Activated CD8-positive, alpha-beta memory T cell treated with anti-CD3 and anti-CD28 coated beads for 48 hours (primary cell): ENCODE measurements at regions not wholly inside any gene's neighbourhood (a gene's known extent, or its start where the extent isn't known, plus 50 kb on each side); places are given as distances from the start of the nearest gene placed in this dataset.
"Not testable (repeated sequence)": the region's sequence is repeated elsewhere in the genome, so short reads cannot be mapped to it uniquely, and the experiment has no call there.

Experiments used
- DNase-seq, 3 experiments: peaks; one replicate each; pipeline ENCODE4 v3.0.0-alpha.2; 2020; ENCODE audit warnings: low read depth in 2 of 3, low spot score in 2 of 3

DNA sequence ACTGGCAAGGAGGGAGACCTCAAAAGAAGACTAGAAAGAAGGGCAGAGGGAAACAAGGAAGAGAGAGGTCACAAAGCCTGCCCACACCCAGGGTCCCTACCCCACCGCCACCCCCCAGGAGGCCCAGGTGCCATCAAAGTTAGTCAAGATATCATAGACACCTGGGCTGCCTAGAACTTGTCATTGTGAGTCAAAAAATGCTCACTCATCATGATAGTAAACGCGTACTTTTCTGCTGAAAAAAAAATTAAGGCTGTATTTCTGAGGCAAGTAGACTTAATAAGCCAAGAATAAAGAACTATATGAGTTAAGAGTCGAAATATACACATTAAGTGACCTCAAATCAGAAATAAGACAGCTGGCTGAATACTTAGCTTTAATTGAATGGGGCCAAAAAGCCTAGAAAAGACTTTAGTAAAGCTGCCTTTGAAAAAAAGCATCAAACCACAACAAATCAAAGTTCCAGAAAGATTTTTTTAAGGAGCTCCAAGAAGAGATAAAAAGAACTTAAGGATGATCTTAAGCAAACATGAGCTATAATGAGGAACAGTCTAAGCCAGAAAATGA is 415.5 kb upstream of the PPP2R3A start:
- DNase-seq: no peak

DNA sequence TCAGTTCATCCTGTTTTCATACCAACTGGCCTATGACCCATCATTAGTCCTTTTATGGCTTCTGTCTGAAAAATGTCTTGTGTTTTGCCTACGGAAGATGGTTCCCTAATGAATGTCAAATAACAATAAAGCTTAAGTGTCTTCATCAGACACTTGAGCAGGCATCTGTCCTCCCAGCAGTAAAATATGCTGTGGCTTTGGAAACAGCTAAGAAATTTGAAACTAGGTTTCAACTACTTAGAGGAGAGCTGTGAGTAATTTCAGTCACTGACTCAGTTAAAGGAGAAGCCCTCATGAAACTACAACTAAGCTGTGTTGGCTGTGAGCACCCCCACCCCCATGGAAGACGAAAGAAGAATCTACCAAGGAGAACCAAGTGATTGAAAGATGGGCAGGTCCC is 409.4 kb upstream of the PPP2R3A start:
- no peak for DNase-seq

DNA sequence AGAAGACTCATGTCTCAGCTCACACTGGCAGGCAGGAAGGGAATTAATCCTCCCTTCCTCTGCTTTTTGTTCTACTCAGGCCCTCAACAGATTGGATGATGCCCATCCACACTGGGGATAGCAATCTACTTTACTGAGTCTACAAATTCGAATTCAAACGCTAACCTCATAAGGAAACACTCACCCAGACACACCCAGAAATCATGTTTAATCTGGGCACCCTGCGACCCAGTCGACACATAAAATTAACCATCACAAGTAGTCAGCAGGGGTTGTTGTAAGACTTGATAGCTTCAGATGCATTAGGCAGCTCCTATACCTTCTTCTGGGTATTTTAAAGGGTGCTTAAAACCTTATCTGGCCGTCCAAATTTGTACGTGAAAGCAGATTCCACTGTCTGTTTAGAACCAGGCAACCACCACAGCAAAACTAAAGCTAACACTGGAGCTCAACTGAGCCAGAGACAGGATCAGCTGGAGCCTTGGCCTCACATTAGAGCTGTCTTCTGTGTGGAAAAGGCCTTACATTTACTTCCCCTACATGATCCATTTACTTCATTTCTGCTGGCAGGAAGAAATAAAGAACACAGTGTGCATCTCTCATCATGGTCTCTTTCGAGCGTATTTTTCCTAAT is 407.3 kb upstream of the PPP2R3A start:
- DNase-seq: no peak

DNA sequence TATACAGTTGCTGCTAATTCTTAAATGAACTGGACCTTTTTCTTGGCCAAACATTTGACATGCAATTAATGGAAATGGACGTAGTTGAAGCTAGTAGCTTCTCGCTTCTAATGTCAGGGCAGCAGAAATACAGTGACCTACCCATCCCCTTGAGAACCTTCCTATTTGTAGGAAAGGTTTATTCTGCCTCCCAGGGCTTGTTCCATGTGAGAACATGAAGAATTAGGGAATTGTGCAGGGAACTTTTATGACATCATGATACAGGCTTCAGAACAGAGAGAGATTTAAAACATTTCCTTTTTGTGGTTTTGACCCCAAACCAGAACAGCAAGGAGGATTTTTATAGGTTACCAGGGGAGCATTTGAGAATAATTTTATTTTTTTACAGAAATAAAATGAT is 406.6 kb upstream of the PPP2R3A start:
- no peak for DNase-seq

DNA sequence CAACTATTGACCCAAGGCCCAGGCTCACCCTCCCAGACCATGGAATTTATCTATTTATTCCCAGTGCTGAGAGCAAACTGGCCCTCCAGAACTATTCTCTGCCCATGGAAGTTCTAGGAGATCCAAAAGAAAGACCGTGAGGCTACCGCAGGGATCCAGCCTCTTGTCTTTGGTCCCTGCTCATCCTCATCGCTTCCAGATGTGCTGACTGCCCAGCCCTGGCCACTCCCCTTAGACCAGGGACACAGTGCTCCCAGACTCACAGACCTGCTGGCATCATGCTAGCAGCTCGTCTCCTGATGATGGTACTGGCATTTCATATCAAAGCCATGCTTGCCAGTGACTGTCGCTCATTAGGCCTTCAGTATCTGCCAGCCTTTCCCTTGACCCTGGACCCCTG is 405.7 kb upstream of the PPP2R3A start:
- no peak for DNase-seq

DNA sequence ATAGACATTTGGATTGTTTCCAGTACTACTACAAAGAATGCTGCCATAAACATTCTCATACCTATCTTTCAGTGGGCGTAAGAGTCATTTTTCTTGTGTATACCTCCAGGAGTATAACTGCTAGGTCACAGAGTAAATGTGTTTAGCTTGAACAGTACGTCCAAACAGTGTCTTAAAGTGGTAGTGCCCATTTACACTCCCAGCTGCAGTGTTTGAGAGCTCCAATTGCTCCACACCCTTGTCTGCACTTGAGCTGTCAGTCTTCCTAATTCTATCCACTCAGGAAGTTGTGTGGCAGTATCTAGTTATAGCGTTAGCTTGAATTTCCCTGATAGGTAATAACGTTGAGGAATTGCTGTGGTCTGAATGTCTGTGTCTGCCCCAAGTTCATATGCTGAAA is 404.7 kb upstream of the PPP2R3A start:
- DNase-seq: no peak

DNA sequence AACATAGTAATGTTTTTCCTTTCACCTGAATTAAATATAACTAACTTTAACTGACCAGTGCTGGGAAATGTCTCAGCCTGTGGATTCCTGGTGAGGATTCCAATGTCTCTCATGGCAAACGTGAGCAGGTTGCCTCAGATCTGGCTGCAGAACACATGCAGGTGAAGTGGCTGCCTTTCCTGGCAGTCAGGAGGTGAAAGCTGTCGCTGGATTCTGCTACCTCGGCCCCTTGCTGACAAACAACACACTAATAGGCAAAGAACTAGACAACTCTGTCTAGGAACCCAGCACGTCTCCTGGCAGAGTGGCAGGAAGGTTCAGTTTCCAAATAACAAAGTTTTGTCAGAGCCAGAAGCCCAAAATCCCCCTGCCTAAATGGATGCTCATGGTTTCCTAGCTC is 400.8 kb upstream of the PPP2R3A start:
- no peak for DNase-seq

DNA sequence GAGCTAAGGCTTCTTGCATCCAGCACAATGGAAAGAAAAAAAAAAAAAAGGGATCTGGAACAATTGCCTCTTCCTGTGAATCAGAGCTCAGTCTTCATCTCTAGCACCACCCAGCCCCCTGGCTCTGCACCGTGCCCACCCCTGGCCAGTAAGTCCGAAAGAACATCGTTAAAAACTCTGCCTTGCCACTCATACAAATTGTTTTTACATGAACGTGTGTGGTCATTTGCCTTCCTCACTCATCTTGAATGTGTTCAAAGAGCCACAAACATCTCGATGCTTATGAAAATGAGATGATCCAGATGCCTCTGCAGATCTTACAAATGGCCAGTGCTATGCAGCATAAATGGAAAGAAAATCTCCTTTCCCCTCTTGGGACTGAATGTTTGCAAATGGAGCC is 400.0 kb upstream of the PPP2R3A start:
- no peak for DNase-seq

DNA sequence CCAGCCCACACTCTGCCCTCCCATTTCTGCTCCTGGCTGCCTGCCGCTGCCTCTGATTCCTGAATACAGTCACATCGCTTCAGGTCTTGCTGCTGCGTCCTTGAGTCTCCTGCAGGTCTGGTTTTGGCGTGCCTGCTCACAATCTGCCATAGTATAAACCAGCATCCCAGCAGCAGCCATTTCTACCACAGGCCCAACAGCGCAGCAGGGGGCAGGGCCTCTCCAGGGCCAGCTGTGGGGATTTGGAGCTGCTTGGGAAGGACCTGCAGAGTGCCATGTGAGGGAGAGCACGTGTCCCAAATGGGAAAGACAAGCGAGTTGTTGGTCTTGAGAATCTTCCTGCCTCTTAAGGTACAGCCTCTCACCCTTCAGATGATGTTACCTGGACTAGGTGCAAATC is 398.3 kb upstream of the PPP2R3A start:
- no peak for DNase-seq

DNA sequence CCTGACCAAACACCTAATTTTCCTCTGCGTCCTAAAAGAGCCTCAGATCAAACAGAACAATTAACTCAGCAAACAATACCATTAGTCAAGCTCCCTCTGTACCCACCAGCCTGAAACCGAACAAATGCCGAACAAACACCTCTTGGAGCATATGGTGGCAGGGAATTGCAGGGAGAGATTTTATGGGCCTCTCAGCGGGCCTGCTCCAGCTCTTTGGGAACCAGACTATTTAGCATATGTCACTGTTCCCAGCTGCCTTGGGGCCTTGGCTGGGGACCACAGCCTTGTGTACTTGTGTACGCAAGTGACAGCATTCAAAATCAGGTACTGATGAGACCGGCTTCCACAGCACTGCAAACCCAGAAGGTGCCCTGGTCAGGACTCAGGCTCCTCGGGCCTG is 388.8 kb upstream of the PPP2R3A start:
- no peak for DNase-seq

DNA sequence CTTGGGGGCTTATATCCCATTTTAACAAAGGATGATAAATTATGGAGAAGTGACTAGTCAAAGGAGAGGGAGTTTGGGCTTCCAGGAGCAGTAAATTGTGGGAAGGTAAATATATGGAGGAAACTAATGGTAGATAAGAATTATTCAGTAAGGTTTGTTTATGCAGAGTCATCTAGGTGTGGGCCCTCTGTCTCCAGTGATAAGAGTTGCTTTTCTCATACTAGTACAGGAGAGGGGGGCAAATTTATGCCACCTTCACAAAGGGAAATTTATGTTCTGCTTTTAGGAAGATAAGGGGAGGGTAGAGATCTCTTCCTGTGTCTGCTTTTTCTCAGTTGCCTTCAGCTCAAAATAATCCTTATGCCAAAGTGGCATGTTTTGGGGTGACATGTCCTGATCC is 383.7 kb upstream of the PPP2R3A start:
- DNase-seq: no peak

DNA sequence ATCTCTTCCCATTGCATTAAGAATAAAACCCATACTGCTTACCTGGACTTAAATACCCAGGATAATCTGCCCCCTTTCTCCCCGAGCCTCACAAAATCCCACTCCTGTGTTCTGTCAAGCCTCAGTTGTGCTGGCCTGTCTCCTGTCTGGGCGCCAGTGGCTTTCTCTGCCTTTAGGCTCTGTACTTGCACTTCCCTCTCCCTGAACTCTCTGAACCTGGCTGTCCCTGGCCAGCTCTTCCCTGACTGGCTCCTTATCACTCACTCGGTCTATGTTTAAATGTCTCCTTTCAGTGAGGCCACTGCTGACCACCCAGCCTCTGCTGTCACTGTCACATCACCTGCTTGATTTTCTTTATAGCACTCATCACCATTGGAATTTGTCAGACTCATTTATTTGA is 382.7 kb upstream of the PPP2R3A start:
- DNase-seq: no peak

DNA sequence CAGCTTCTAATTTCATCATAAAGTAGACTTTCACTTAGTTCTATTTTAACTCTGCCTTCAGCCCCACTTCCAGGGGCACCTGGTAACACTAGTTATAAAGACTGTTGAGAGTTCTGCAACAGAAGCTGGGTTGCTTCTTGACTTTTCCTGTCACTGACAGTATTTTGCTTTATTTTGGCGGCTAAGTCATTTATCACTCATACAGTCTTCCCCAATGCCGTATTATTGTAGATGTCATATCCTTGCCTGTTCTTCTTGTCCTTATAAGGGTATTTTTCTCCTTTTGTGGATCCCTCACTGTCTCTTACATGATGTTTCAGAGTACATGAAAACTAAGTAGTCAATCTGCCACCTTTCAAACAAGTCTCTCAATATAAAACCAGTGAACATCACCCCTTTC is 369.0 kb upstream of the PPP2R3A start:
- DNase-seq: no peak

DNA sequence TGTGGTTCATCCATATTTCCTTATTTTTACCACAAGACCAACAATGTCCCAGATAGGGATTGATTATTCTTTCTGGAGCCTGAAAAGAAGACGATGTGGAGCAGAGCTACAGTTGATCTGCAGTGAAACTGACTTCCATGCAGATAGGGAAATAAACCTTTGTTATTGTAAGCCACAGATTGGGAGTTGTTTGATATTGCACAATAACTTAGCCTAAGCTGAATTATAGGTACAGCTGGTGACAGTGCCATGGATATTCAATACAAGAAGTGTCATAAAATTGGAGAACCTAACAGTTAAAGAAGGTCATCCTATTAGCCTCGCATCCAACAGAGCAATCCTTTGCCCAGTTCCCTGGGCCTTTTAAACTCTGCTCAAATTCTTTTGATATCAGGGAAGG is 367.7 kb upstream of the PPP2R3A start:
- no peak for DNase-seq

DNA sequence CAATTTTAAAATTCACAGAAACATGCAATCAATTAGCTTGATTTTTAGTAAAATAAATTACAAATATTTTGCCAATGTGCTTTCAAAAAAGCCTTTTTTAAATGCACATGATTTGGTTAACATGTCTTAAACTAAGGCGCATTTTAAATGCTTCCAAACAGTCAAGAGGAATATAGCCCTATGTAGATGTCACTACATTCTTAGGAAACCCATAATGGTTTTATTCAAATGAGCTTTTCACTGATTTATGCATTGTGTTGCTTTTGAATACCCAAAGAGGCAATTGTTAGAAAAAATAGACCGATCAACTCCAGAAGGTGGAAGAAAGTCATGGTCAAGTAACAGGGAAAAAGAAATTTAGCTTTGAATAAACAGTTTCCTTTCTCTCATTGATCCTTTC is 366.9 kb upstream of the PPP2R3A start:
- no peak for DNase-seq

DNA sequence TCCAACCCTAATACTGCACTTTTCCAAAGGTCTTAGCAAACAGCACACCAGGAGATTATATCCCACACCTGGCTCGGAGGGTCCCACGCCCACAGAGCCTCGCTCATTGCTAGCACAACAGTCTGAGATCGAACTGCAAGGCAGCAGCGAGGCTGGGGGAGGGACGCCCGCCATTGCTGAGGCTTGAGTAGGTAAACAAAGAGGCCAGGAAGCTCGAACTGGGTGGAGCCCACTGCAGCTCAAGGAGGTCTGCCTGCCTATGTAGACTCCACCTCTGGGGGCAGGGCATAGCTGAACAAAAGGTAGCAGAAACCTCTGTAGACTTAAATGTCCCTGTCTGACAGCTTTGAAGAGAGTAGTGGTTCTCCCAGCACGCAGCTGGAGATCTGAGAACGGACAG is 361.0 kb upstream of the PPP2R3A start:
- DNase-seq: not testable (repeated sequence)

DNA sequence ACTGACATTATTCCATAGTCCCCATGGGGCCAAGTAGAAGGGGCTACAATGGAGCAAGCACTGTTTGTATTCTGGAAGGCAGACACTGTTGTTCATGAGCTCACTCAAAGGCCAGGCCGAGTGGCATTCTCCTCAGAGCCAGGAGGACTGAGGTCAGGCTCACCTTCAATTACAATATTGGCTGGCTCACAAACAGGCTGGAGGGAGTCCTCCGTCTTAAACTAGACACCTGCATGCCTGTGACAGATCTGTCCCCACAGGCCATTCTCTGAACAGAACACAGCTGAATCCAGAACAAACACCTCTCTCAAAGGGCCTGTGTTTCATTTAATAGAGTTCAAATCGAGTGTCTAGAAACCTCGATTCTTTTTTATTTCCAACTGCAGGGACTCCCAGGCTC is 347.4 kb upstream of the PPP2R3A start:
- DNase-seq: no peak

DNA sequence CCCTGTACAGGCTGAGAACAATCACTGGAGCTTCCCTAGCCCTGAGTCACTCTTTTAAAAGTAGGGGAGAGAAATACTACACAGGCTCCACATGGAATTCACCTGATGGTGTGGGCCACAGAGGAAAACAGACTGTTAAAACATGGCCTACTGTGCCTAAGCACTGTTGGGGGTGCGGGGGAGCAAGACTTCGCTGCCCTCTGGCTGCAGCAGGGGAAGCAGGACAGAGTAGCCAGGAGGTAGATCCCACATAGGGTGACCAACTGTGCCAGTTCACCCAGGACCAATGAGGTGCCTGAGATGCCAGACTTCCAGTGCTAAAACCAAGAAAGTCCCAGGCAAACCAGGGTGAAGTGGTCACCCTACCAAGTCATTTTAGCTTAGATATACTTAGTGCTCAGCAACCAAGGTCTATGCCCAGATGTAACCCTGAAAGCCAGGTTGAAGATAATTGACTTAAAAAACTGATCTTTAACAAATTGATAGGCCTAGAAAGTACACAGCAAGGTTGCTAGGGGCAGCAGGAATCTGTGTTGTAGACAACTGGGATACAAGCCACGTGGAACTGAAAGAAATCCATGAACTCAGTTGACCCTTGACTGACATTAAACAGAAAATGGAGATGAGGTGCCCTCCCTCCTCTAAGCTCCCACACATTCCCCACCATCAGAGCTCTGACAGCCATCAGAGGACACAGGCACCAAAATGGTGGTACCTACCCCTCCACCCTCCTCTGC is 344.2 kb upstream of the PPP2R3A start:
- no peak for DNase-seq

DNA sequence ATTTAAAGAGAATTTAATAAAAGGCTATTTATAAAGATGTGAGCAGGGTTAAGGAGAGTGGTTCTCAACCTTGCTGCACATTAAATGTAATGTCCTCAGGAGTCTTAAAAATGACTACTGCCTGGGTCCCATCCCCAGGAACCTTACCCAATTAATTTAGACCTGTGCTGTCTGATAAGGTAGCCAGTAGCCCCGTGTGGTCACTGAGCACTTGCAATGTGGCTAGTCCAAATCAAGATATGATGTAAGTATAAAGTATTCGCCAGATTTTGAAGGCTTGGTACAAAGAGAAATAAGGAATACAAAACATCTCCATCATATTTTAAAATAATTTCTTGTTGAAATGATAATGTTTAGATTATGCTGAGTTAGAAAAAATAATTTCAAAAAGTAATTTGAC is 343.3 kb upstream of the PPP2R3A start:
- DNase-seq: no peak

DNA sequence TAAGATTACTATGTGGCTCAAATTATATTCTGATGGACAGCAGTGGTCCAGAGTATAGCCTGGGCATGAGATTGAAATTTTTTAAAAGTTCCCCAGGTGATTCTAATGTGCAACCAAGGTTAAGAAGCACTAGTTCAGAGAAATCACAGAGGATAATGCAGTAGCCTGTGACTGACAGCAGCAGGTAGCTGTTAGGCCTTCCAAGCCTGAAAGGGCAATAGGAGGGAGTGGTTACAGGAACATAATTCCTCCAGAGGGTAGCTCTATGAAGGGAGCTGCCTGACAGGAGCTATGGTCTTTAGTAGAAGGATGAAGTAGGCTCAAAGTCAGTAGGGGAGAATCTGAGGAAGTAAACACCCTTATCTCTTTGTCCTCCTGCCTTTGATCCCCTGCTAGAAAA is 342.9 kb upstream of the PPP2R3A start:
- DNase-seq: no peak

DNA sequence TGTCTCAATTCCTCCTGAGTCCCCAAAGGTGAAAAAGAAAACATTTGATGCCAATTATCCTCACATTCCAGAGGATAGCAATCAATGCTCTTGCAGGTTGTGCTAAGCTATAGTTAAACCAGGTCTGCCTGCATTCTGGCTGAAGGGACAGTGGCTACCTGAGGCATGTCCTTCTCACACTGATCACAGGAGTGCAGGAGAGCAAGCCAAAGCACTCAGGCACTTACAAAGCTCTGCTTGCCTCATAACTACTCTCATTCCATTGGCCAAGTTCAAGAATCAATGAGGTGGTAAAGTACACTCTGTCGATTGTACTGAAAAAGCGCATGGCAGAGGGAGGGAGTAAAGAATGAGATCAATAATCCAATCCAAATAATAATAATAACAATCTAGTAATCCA is 342.0 kb upstream of the PPP2R3A start:
- no peak for DNase-seq

DNA sequence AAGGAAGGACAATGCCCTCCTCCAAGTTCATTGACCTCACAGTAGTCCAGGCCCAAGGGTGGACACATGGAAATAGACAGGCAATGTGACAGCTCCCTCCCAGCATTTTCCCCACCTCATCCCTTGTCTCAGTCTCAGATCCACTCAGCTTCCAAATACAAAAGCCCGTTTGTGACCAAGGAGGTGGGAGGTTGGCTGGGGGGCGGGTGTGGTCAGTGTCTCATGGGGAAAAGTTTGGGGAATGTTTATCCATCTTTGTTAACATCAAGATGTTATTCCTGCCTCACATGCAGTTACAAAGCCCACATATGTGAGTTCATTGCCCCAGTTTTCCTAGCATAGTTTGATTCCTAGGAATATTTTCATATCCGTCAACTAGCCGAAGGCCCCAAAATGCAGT is 338.5 kb upstream of the PPP2R3A start:
- DNase-seq: no peak
